Cardiac fibroblast (primary cell): ENCODE measurements at regions not wholly inside any gene's neighbourhood (a gene's known extent, or its start where the extent isn't known, plus 50 kb on each side); places are given as distances from the start of the nearest gene placed in this dataset.
"Not testable (repeated sequence)": the region's sequence is repeated elsewhere in the genome, so short reads cannot be mapped to it uniquely, and the experiment has no call there.

Source experiments
- DNase-seq, 2 donors: peaks; one replicate each; pipeline versions ENCODE4 v3.0.0 to v3.0.0-alpha.2; 2010; ENCODE audit warnings: low read depth in 2 of 2
- H3K4me3 ChIP-seq, 2 donors: replicated peaks in 1 of 2; 1 replicate in 1 of 2; 2 replicates in 1 of 2; pipeline ENCODE4 v1.5.1; 2011; ENCODE audit warnings: low read depth in 2 of 2, low read length in 2 of 2, mild to moderate bottlenecking in 2 of 2, moderate library complexity in 1 of 2
- TF ChIP-seq, protein P1 (sequence below): IDR thresholded peaks from one replicate; pipeline ENCODE4 v1.5.1; 2011; ENCODE audit warnings: low read depth, mild to moderate bottlenecking, low read length, inconsistent platforms

DNA sequence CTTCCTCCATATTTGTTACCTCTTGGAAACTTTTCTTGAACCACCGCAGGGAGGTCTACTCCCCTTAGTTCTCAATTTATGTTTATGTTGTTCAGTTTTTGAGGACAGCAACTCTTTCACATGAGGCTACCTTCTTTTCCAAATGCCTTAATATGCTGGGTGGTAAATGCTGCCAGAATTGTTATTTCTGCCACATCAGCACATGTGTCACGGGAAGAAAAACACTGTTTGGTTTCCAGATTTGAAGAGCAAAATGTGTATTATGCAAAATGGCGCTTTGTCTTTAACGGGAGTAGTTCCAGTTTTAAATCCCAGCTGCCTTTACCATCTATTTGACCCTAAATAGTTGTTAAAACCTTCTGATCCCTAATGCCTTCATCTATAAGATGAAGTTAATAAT is 606.2 kb upstream of the TBL1XR1 start:
- no peak overlapping the region for H3K4me3 ChIP-seq
- no peak for DNase-seq
- TF ChIP-seq, protein P1, sequence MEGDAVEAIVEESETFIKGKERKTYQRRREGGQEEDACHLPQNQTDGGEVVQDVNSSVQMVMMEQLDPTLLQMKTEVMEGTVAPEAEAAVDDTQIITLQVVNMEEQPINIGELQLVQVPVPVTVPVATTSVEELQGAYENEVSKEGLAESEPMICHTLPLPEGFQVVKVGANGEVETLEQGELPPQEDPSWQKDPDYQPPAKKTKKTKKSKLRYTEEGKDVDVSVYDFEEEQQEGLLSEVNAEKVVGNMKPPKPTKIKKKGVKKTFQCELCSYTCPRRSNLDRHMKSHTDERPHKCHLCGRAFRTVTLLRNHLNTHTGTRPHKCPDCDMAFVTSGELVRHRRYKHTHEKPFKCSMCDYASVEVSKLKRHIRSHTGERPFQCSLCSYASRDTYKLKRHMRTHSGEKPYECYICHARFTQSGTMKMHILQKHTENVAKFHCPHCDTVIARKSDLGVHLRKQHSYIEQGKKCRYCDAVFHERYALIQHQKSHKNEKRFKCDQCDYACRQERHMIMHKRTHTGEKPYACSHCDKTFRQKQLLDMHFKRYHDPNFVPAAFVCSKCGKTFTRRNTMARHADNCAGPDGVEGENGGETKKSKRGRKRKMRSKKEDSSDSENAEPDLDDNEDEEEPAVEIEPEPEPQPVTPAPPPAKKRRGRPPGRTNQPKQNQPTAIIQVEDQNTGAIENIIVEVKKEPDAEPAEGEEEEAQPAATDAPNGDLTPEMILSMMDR = no peak

DNA sequence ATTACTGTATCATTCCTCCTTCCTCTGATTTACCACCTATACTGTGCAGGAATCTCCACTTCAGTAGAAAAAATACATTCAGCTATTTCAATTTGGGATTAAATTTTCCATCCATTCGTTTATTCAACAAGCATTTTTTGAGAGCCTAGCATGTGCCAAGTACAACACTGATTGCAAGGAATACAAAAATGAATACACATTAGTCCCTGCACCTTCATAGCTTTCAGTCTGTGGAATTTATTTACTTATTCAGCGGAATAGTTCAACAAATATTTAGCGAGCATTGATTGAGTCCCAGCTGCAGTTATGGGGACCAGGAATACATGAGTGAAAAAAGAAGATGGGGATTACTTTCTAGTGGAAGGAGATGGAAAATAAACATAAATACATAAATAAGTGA is 606.8 kb upstream of the TBL1XR1 start:
- H3K4me3 ChIP-seq = no peak overlapping the region
- DNase-seq = no peak

DNA sequence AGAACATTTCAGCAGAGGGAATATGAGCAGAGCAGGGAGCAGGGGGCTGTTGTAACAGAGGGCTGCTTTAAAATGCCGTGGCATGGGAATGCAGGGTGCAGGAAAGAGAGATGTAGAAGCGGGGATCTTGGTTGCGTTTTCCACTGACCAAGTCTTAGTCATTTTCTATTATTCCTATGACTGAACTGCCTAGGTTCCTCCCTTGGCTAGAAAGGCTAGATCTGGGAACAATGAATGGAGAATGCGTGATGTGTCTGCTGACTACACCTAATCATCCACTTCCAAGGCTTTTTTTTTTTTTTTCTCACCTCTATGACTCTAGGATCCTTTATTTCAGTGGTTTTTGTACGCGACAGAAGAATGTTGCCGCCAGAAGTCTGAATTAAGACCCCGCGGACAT is 607.4 kb upstream of the TBL1XR1 start:
- H3K4me3 ChIP-seq = no peak overlapping the region
- DNase-seq = no peak
- TF ChIP-seq, protein P1 = no peak

More for the DNA sequence above, 606.8 kb upstream of the TBL1XR1 start:
- TF ChIP-seq, protein P1 = no peak

DNA sequence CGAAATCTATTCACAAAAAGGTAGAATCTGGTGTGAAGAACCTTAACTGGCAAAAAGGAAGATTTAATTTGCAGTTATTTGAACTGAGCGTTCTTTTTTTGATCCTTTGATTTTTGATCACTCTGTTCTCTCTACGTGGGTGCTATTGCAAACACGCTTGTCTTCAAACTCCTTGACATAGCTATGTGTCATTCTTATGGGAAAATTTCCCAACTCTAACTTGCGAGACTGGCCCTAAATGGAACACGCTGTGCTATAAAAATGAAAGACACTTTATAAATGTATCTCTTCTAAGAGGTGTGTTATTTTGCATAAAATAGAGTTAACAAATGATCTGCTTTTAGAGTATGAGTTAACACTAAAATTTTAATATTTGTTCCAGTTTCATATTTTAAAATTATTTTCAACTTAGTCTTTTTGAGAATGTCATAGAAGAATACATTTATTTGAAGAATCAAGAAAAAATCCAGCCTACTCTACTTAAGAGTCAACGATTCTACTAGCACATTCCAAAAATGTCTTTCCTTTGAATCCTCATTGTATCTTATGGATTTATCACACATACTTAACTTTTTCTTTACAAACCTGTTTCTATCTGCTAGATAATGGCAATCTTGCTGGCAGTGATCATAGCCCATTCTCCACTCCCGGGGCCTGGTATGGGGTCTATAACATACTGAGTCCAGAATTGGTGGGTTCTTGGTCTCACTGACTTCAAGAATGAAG is 610.0 kb upstream of the TBL1XR1 start:
- peak in 1 of 2 donors; percentile 76 for DNase-seq
- no peak overlapping the region for H3K4me3 ChIP-seq
- TF ChIP-seq, protein P1 = no peak

DNA sequence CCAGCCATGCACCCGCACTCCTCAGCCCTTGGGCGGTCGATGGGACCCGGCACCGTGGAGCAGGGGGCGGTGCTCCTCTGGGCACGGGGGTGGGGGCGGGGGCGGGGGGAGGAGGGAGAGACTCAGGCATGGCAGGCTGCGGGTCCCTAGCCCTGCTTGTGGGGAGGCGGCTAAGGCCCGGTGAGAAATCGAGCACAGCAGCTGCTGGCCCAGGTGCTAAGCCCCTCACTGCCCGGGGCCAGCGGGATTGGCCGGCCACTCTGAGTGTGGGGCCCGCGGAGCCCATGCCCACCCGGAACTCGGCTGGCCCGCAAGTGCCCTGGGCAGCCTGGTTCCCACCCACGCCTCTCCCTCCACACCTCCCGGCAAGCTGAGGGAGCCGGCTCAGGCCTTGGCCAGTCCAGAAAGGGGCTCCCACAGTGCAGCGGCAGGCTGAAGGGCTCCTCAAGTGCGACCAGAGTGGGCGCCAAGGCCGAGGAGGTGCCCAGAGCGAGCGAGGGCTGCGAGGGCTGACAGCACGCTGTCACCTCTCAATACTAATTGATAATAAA is 611.7 kb upstream of the TBL1XR1 start:
- not testable (repeated sequence) for DNase-seq

DNA sequence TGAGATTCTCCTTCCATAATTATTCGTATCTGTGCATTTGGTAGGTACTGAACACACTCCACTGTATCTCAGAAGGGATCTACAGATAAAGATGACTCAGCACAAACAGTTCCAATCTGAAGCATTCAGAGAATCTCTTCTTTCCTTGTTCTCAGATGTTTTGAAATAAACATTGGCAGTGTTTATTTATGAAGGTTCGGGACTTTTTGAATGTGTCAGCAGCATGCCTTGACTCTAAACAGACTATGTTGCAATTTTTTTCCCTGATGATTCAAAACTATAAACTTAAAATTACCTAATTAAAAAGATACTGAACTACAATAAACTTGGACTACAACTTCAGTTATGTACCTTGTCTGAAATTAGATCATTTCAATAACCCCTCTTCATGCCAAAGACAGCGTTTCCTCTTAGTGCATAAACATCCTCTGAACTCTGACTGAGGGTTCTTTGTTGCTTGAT is 612.9 kb upstream of the TBL1XR1 start:
- DNase-seq = peak; percentile 84 to 95
- H3K4me3 ChIP-seq = no peak overlapping the region
- TF ChIP-seq, protein P1 = no peak

More for the DNA sequence above, 611.7 kb upstream of the TBL1XR1 start:
- H3K4me3 ChIP-seq = not testable (repeated sequence)

DNA sequence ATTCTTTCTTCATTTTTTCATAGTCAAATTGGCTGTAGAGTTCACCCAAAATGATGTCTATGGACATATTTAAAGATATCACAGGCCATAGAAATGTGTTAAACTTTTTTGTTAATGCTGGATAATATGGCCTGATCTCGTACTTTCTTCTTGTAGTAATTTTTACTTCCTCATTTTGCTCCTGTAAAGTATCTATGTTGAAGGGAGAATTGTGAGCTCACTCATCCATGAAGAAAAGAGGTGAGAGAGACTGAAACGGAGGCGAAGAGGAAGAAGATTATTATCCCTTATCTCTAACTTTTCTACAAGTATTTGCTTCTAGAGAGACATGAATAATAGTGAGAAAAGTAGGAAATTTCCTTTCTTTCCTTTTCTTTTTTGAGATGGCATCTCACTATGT is 613.8 kb upstream of the TBL1XR1 start:
- no peak for DNase-seq
- TF ChIP-seq, protein P1 = no peak
- H3K4me3 ChIP-seq = no peak overlapping the region
